Testis (tissue), 2 donors: ENCODE measurements at regions not wholly inside any gene's neighbourhood (a gene's known extent, or its start where the extent isn't known, plus 50 kb on each side); places are given as distances from the start of the nearest gene placed in this dataset.

Experiments
- DNase-seq: peaks from one replicate; pipeline ENCODE4 v3.0.0-alpha.2; 2019
- H3K27ac ChIP-seq, 2 donors: fragments of 200-600 bp; sonication (generic); one replicate each; pipeline ENCODE4 v1.5.1; 2019
- H3K27me3 ChIP-seq: fragments of 200-600 bp; sonication (generic); one replicate; pipeline ENCODE4 v1.5.1; 2019
- H3K36me3 ChIP-seq: fragments of 200-600 bp; sonication (generic); one replicate; pipeline ENCODE4 v1.5.1; 2017; ENCODE audit warnings: low read depth; ENCODE audit errors: missing control alignments
- H3K4me1 ChIP-seq: fragments of 200-600 bp; sonication (generic); one replicate; pipeline ENCODE4 v1.5.1; 2019
- H3K4me3 ChIP-seq, 2 donors: fragments of 200-600 bp; sonication (generic); one replicate each; pipeline ENCODE4 v1.5.1; 2017 to 2019
- H3K9me3 ChIP-seq: fragments of 200-600 bp; sonication (generic); one replicate; pipeline ENCODE4 v1.5.1; 2017
- POLR2A ChIP-seq: fragments of 450-650 bp; IDR thresholded peaks from one replicate; pipeline ENCODE4 v1.6.1; 2017; ENCODE audit warnings: antibody characterized with exemption, mild to moderate bottlenecking, moderate library complexity
- WGBS, 2 donors: methylation state at CpG; one replicate each; pipeline ENCODE4 v1.1.5; 2018; 5-methylcytosine and 5-hydroxymethylcytosine counted together
- intact Hi-C: fragments of 100-400 bp; cut with DNase I; formaldehyde crosslinking; loops from one replicate; pipeline ENCODE4 v1.15.1; 2023; ENCODE audit warnings: low total_unique reads
- TF ChIP-seq, protein P1 (sequence below), 3 experiments: fragments of 450-650 bp in 2 of 3; fragments of 200-600 bp in 1 of 3; sonication (generic) in 1 of 3; IDR thresholded peaks; one replicate each; pipeline ENCODE4 v1.5.1; 2016 to 2019; ENCODE audit warnings: antibody characterized with exemption in 3 of 3, mild to moderate bottlenecking in 2 of 3, moderate library complexity in 1 of 3

DNA sequence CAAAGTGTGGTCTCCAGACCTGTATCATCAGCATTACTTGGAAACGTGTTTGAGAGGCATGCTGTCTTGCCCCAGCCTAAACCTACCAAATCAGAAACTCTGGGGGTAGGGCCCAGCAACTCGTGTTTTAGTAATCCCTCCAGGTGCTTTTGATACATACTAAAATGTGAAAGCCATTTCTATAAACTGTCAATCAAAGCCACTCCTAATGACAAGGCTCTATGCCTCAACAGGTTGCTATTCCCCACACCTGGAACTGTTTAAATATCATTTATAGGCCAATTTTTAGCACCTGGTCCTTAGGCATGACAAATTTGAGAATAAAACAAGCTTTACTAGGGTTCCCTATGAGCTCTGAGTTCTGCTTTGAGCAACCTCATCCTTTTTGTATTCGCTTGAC is 158.7 kb upstream of the NR5A2 start:
- H3K27me3 ChIP-seq: no peaks in the 10 kb centered on the region
- TF ChIP-seq, protein P1, sequence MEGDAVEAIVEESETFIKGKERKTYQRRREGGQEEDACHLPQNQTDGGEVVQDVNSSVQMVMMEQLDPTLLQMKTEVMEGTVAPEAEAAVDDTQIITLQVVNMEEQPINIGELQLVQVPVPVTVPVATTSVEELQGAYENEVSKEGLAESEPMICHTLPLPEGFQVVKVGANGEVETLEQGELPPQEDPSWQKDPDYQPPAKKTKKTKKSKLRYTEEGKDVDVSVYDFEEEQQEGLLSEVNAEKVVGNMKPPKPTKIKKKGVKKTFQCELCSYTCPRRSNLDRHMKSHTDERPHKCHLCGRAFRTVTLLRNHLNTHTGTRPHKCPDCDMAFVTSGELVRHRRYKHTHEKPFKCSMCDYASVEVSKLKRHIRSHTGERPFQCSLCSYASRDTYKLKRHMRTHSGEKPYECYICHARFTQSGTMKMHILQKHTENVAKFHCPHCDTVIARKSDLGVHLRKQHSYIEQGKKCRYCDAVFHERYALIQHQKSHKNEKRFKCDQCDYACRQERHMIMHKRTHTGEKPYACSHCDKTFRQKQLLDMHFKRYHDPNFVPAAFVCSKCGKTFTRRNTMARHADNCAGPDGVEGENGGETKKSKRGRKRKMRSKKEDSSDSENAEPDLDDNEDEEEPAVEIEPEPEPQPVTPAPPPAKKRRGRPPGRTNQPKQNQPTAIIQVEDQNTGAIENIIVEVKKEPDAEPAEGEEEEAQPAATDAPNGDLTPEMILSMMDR (IDR thresholded peaks at IDR 0.05): no peak
- TF ChIP-seq POLR2A: no peak
- WGBS, 2 donors: 72 to 86% methylated on average over 3 of the region's 3 CpGs
- DNase-seq: no peak
- intact Hi-C loops: no loop called here
- H3K4me3 ChIP-seq: no peak overlapping the region
- no peaks in the 10 kb centered on the region for H3K4me1 ChIP-seq
- H3K9me3 ChIP-seq: no peaks in the 10 kb centered on the region
- no peaks in the 10 kb centered on the region for H3K36me3 ChIP-seq
- no peak overlapping the region for H3K27ac ChIP-seq

DNA sequence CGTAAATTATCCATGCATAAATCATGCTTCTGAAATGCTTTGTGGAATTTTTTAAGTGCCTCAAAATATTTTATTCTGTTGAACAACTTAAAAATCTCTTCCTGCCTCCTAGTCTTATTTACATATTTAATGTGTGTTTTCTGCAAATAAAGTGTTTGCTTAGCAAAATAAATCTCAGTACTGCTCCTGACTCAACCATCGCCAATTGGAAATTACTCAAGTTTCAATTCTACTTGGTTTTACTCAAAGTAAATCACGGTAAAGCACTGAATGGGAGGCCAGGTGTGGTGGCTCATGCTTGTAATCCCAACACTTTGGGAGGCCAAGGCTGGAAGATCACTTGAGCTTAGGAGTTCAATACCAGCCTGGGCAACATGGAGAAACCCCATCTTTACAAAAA is 152.2 kb upstream of the NR5A2 start:
- WGBS, 2 donors: 89 to 92% methylated on average over 3 of the region's 3 CpGs
- Histone ChIP-seq H3K9me3 (no peaks in the 10 kb centered on the region), H3K36me3 (no peaks in the 10 kb centered on the region), H3K4me1 (no peaks in the 10 kb centered on the region), H3K4me3 (no peak overlapping the region), H3K27ac (no peak overlapping the region), H3K27me3 (no peaks in the 10 kb centered on the region)
- intact Hi-C loops: no loop called here
- TF ChIP-seq POLR2A: no peak
- no peak for DNase-seq

DNA sequence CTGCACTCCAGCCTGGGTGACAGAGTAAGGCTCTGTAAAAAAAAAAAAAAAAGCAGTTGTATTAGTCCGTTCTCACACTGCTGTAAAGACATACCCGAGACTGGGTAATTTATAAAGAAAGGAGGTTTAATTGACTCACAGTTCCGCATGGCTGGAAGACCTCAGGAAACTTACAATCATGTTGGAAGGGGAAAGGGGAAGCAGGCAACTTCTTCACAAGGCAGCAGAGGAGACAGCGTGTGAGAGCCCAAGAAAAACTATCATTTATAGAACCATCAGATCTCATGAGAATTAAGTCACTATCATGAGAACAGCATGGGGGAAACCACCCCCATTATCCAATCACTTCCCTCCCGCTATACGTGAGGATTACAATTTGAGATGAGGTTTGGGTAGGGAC is 151.7 kb upstream of the NR5A2 start:
- Histone ChIP-seq H3K27me3 (no peaks in the 10 kb centered on the region), H3K9me3 (no peaks in the 10 kb centered on the region), H3K4me1 (no peaks in the 10 kb centered on the region), H3K27ac (no peak overlapping the region), H3K4me3 (no peak overlapping the region), H3K36me3 (no peaks in the 10 kb centered on the region)
- DNase-seq: no peak
- TF ChIP-seq POLR2A: no peak
- TF ChIP-seq, protein P1 (IDR thresholded peaks at IDR 0.05): no peak
- WGBS, 2 donors: 83 to 92% methylated on average over 6 of the region's 6 CpGs
- intact Hi-C loops: no loop called here

DNA sequence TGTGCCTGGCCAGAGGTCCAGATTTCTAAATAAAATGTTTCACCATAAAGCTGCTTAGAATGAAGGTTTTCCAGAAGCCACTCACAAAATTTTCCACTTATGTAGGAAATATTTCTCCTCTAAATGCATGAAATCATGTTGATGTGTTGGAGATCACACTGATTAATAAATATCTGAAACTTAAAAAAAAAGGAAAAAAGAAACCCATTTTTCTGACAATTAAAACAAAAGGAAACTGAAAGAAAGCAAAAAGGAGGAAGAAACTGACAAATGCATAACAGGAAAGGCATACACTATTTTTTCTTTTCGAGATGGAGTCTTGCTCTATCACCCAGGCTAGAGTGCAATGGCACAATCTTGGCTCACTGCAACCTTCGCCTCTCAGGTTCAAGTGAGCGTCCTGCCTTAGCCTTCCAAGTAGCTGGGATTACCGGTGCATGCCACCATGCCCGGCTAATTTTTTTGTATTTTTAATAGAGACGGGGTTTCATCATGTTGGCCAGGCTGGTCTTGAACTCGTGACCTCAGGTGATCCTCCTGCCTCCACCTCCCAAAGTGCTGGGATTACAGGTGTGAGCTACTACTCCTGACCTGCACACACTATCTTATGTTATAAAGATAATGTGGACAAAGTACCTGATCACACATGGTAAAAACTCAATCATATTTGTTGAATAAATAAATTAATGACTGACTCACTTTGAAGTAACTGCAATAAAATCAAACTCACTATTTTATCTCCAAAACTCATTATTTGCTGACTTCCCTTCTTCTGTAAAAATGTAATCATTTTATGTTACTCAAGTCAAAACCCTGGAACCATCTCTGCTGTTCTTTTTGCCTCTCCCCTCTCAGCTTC is 149.8 kb upstream of the NR5A2 start:
- DNase-seq: no peak
- Histone ChIP-seq H3K4me1 (no peaks in the 10 kb centered on the region), H3K9me3 (no peaks in the 10 kb centered on the region), H3K27ac (no peak overlapping the region), H3K27me3 (no peaks in the 10 kb centered on the region), H3K36me3 (no peaks in the 10 kb centered on the region), H3K4me3 (no peak overlapping the region)
- intact Hi-C loops: no loop called here
- WGBS, 2 donors: 89% methylated on average over 7 of the region's 7 CpGs
- TF ChIP-seq, protein P1 (IDR thresholded peaks at IDR 0.05): no peak
- TF ChIP-seq POLR2A: no peak

DNA sequence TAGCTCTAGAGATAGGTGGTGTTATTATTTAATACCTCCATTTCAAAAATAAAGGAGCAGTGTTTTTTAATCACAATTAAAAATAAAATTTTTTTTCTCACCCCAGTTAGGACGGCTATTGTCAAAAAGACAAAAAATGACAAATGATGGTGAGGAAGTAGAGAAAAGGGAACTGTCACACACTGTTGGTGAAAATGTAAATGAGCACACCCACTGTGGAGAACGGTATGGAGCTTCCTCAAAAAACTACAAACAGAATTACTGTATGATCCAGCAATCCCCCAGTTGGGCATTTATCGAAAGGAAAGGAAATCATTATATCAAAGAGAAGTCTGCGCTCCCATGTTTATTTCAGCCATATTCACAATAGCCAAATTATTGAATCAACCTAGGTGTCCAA is 148.7 kb upstream of the NR5A2 start:
- Histone ChIP-seq H3K27ac (no peak overlapping the region), H3K9me3 (no peaks in the 10 kb centered on the region), H3K4me1 (no peaks in the 10 kb centered on the region), H3K27me3 (no peaks in the 10 kb centered on the region), H3K36me3 (no peaks in the 10 kb centered on the region), H3K4me3 (no peak overlapping the region)
- no peak for TF ChIP-seq POLR2A
- TF ChIP-seq, protein P1 (IDR thresholded peaks at IDR 0.05): no peak
- 83 to 85% methylated on average over 4 of the region's 4 CpGs for WGBS, 2 donors
- no peak for DNase-seq
- intact Hi-C loops: no loop called here
